ENCODE measurements at regions not wholly inside any gene's neighbourhood (a gene's known extent, or its start where the extent isn't known, plus 50 kb on each side); places are given as distances from the start of the nearest gene placed in this dataset.

DNA sequence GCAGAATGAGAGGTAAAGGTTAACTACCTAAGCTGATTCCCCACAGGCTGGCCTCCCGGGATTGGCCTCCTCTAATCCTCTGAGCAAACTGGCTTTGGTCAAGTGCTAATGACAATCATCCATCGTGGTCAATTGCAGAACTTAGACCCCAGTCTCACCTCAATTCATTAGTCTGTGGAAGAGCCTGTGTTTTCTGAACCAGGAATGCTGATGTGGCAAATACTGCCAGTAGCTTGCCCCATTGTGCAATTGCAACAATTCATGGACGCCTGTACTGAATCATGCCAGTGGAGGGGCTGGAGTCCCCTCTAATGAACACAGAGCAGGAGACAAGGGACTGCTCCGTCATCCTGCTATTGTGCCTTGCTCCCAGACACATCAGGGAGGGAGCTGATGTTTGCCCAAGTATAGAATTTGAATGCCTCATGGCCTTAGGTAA, 1256.5 kb downstream of the EFNB2 start:
- TF ChIP-seq, protein P1, sequence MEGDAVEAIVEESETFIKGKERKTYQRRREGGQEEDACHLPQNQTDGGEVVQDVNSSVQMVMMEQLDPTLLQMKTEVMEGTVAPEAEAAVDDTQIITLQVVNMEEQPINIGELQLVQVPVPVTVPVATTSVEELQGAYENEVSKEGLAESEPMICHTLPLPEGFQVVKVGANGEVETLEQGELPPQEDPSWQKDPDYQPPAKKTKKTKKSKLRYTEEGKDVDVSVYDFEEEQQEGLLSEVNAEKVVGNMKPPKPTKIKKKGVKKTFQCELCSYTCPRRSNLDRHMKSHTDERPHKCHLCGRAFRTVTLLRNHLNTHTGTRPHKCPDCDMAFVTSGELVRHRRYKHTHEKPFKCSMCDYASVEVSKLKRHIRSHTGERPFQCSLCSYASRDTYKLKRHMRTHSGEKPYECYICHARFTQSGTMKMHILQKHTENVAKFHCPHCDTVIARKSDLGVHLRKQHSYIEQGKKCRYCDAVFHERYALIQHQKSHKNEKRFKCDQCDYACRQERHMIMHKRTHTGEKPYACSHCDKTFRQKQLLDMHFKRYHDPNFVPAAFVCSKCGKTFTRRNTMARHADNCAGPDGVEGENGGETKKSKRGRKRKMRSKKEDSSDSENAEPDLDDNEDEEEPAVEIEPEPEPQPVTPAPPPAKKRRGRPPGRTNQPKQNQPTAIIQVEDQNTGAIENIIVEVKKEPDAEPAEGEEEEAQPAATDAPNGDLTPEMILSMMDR (IDR thresholded peaks at IDR 0.05) = no peak
- TF ChIP-seq POLR2A (IDR thresholded peaks at IDR 0.05) = no peak
